ENCODE measurements at regions not wholly inside any gene's neighbourhood (a gene's known extent, or its start where the extent isn't known, plus 50 kb on each side); places are given as distances from the start of the nearest gene placed in this dataset.

- no peak for TF ChIP-seq CREB3L1 (IDR thresholded peaks at IDR 0.05; ENCODE audit: borderline replicate concordance, low read depth)
- TF ChIP-seq RERE (CRISPR knock-in tag; IDR thresholded peaks at IDR 0.05; ENCODE audit: borderline replicate concordance): no peak
- TF ChIP-seq HMG20A (CRISPR knock-in tag; conservative IDR thresholded peaks at IDR 0.05): no peak
- no peak for TF ChIP-seq MCM3 (IDR thresholded peaks at IDR 0.05)
- TF ChIP-seq SETDB1 (IDR thresholded peaks at IDR 0.05; ENCODE audit: low read length): no peak
- TF ChIP-seq MTA1 (IDR thresholded peaks at IDR 0.05; ENCODE audit: borderline replicate concordance): no peak
- TF ChIP-seq ZNF140 (CRISPR knock-in tag; IDR thresholded peaks at IDR 0.05): no peak
Observed at GRCh38 chr14:57031474-57031873, 221.2 kb upstream of the OTX2 start (continued).

Data from K562 (cell line).